Fibroblast of the aortic adventitia (primary cell): ENCODE measurements at regions not wholly inside any gene's neighbourhood (a gene's known extent, or its start where the extent isn't known, plus 50 kb on each side); places are given as distances from the start of the nearest gene placed in this dataset.

Source experiments
- DNase-seq: peaks from one replicate; pipeline ENCODE4 v3.0.0-alpha.2; 2010; ENCODE audit warnings: low read depth
- H3K4me3 ChIP-seq: 2 replicates; pipeline ENCODE4 v1.5.1; 2011; ENCODE audit warnings: low read depth, mild to moderate bottlenecking, control low read depth, low read length, moderate library complexity
- CTCF ChIP-seq: IDR thresholded peaks from 2 replicates; pipeline ENCODE4 v1.5.1; 2011; ENCODE audit warnings: mild to moderate bottlenecking, low read length, control low read depth, inconsistent platforms; ENCODE audit not compliant: insufficient read depth

- H3K4me3 ChIP-seq = no peak overlapping the region
- no peak for TF ChIP-seq CTCF
- no peak for DNase-seq
These were observed 146.0 kb downstream of the BRMS1L start for GRCh38 chr14:35971965-35972630.

GRCh38 chr14:35969310-35969709, 143.2 kb downstream of the BRMS1L start:
- H3K4me3 ChIP-seq = no peak overlapping the region
- DNase-seq = no peak
- TF ChIP-seq CTCF = no peak

GRCh38 chr14:35965400-35965799, 139.3 kb downstream of the BRMS1L start:
- no peak for DNase-seq
- no peak overlapping the region for H3K4me3 ChIP-seq
- TF ChIP-seq CTCF = no peak

GRCh38 chr14:35964697-35965286, 138.7 kb downstream of the BRMS1L start:
- TF ChIP-seq CTCF = no peak
- no peak for DNase-seq
- no peak overlapping the region for H3K4me3 ChIP-seq

GRCh38 chr14:35963209-35963608, 137.1 kb downstream of the BRMS1L start:
- no peak overlapping the region for H3K4me3 ChIP-seq
- no peak for TF ChIP-seq CTCF
- DNase-seq = no peak

- TF ChIP-seq CTCF = no peak
- DNase-seq = no peak
- no peak overlapping the region for H3K4me3 ChIP-seq
These were observed 135.6 kb downstream of the BRMS1L start for GRCh38 chr14:35961697-35962274.
